ENCODE measurements at regions not wholly inside any gene's neighbourhood (a gene's known extent, or its start where the extent isn't known, plus 50 kb on each side); places are given as distances from the start of the nearest gene placed in this dataset.

- no peak for TF ChIP-seq CTCF (conservative IDR thresholded peaks at IDR 0.05; ENCODE audit: low read depth, low read length)
- TF ChIP-seq EZH2phosphoT487 (IDR thresholded peaks at IDR 0.05; ENCODE audit: borderline replicate concordance, low read length), result no peak
- TF ChIP-seq EZH2 (IDR thresholded peaks at IDR 0.05; ENCODE audit: low read length, unreplicated experiment), result no peak
Measured at GRCh38 chr1:94298861-94299260, 61.5 kb upstream of the ARHGAP29 start.
